ENCODE measurements at regions not wholly inside any gene's neighbourhood (a gene's known extent, or its start where the extent isn't known, plus 50 kb on each side); places are given as distances from the start of the nearest gene placed in this dataset.

DNA sequence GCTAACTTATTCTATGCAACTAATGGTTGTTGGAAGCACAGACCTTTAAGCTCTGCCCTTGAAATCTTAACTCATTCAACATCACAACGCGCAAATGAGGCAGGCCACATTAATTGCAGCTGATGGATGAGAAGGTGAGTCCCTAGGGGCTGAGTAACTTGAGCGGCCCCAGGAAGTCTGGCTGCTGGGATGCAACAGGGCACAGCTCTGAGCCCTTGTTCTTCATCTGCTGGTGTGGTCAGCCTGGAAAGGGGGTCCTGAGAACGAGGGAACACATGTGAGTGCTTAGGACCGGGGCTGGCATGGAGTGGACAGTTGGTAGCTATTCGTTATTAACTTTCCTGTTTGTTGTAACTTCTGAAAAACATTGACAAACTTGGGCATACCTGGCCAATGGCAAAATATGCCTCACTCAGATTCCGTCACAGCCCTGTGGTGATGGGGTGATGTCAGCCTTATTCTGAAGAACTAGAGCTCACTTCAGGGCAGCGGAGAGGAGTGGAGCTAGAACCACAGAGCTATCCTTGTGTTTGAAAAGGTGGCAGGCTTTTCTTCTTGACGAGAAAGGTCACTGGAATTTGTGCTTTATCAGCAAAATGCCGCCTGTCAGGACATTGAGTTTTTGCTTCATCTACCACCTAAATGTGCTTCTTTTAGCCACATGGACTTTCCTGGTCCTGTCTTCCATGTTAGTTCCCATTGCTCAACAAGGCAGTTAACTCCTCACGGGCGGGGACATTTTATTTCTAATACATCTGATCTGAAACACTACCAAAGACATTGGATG lies 145.9 kb upstream of the FHL2 start:
- no peak for ATAC-seq
- TF ChIP-seq ATF3 (IDR thresholded peaks at IDR 0.05) (no peak), ZBTB33 (IDR thresholded peaks at IDR 0.05; ENCODE audit: extremely low read depth, insufficient replicate concordance, low read length) (no peak), EGR1 (IDR thresholded peaks at IDR 0.05; ENCODE audit: low read depth) (no peak), POLR2AphosphoS5 (IDR thresholded peaks at IDR 0.05; ENCODE audit: low read depth, low read length) (no peak), FOSL1 (IDR thresholded peaks at IDR 0.05; ENCODE audit: low read depth) (no peak), YY1 (IDR thresholded peaks at IDR 0.05; ENCODE audit: extremely low read depth, insufficient replicate concordance, low read depth, low read length) (no peak), REST (IDR thresholded peaks at IDR 0.05; ENCODE audit: low read depth) (no peak), MAX (IDR thresholded peaks at IDR 0.05) (no peak), CTCF (IDR thresholded peaks at IDR 0.05 in 2 of 3, conservative IDR thresholded peaks at IDR 0.05 in 1 of 3; ENCODE audit: borderline replicate concordance in 1 of 3, insufficient read depth in 1 of 3, low read depth in 2 of 3, low read length in 2 of 3) (no peak), SP1 (IDR thresholded peaks at IDR 0.05; ENCODE audit: low read depth) (no peak), RAD21 (IDR thresholded peaks at IDR 0.05; ENCODE audit: low read depth) (no peak), CEBPB (IDR thresholded peaks at IDR 0.05; ENCODE audit: low read depth) (no peak), JUND (IDR thresholded peaks at IDR 0.05) (no peak), SIN3A (IDR thresholded peaks at IDR 0.05; ENCODE audit: low read depth) (no peak), ELF1 (IDR thresholded peaks at IDR 0.05; ENCODE audit: borderline replicate concordance, low read depth) (no peak)
- CTCF ChIA-PET, result interaction anchor here (1.0 kb wide), 1 partner anchor 200 kb away, joined by 5 read pairs; no protein-coding TSS in a partner anchor

More for the DNA sequence above, 145.9 kb upstream of the FHL2 start:
- Histone ChIP-seq H3K9me2 (ENCODE audit: insufficient read depth) (no peaks in the 10 kb centered on the region), H3K4me1 (ENCODE audit: control insufficient read depth in 1 of 2, insufficient read depth in 2 of 2, low read length in 2 of 2) (peaks cover 0 to 8% of the 10 kb centered on the region in 2 experiments; a peak in 1 of 4 replicates), H3K9me3 (ENCODE audit: control insufficient read depth in 1 of 2, insufficient read depth in 1 of 2, low read depth in 1 of 2, low read length in 2 of 2) (no peaks in the 10 kb centered on the region), H3K79me2 (ENCODE audit: insufficient read depth, low read length) (no peaks in the 10 kb centered on the region), H2AFZ (ENCODE audit: low read depth, low read length, poor library complexity, severe bottlenecking) (no peak overlapping the region), H4K20me1 (ENCODE audit: insufficient read depth) (no peaks in the 10 kb centered on the region), H3K27ac (ENCODE audit: low read depth, low read length) (no peak overlapping the region), H3K27me3 (ENCODE audit: insufficient read depth, low read length) (no peaks in the 10 kb centered on the region; the same call in 1 of the 2 replicates), H3K9ac (ENCODE audit: low read length) (no peak overlapping the region), H3K36me3 (ENCODE audit: control insufficient read depth in 1 of 2, insufficient read depth in 2 of 2, low read length in 2 of 2) (no peaks in the 10 kb centered on the region), H3K4me2 (ENCODE audit: low read length) (no peak overlapping the region), H3K4me3 (replicated peaks in 1 of 2; ENCODE audit: low read depth in 1 of 2, low read length in 2 of 2) (no peak overlapping the region)
- no TSS peak for BruUV-seq (replicated peaks)
- ChIA-PET POLR2A (no interaction called here), RAD21 (ENCODE audit: low non-redundant PET in 1 of 2, low total read pairs in 2 of 2, uncharacterized antibody in 2 of 2, unreplicated experiment in 2 of 2) (no interaction called here)
- intact Hi-C loops (cut with micrococcal nuclease), result loop anchor here (5.0 to 10.0 kb wide), 2 partner anchors 257 to 430 kb away; no protein-coding TSS in a partner anchor
- DNase-seq (ENCODE audit: low read depth, low spot score), result no peak

Measured in HCT116 (cell line).